ENCODE measurements at regions not wholly inside any gene's neighbourhood (a gene's known extent, or its start where the extent isn't known, plus 50 kb on each side); places are given as distances from the start of the nearest gene placed in this dataset.

- TF ChIP-seq POLR2A (IDR thresholded peaks at IDR 0.05; ENCODE audit: borderline replicate concordance, extremely low read depth, insufficient read depth, insufficient read length) (no peak), EZH2 (IDR thresholded peaks at IDR 0.05) (no peak), SP1 (IDR thresholded peaks at IDR 0.05; ENCODE audit: low read depth) (no peak), REST (IDR thresholded peaks at IDR 0.05; ENCODE audit: low read depth) (no peak)
- TF ChIP-seq, protein P1, sequence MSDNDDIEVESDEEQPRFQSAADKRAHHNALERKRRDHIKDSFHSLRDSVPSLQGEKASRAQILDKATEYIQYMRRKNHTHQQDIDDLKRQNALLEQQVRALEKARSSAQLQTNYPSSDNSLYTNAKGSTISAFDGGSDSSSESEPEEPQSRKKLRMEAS (IDR thresholded peaks at IDR 0.05): no peak
- TF ChIP-seq, protein P2, sequence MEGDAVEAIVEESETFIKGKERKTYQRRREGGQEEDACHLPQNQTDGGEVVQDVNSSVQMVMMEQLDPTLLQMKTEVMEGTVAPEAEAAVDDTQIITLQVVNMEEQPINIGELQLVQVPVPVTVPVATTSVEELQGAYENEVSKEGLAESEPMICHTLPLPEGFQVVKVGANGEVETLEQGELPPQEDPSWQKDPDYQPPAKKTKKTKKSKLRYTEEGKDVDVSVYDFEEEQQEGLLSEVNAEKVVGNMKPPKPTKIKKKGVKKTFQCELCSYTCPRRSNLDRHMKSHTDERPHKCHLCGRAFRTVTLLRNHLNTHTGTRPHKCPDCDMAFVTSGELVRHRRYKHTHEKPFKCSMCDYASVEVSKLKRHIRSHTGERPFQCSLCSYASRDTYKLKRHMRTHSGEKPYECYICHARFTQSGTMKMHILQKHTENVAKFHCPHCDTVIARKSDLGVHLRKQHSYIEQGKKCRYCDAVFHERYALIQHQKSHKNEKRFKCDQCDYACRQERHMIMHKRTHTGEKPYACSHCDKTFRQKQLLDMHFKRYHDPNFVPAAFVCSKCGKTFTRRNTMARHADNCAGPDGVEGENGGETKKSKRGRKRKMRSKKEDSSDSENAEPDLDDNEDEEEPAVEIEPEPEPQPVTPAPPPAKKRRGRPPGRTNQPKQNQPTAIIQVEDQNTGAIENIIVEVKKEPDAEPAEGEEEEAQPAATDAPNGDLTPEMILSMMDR (IDR thresholded peaks at IDR 0.05 in 2 of 3, conservative IDR thresholded peaks at IDR 0.05 in 1 of 3; ENCODE audit: borderline replicate concordance in 1 of 3, insufficient read depth in 1 of 3, low read depth in 2 of 3, low read length in 2 of 3): no peak
Measured at GRCh38 chr12:105935981-105936380, 202.8 kb downstream of the NUAK1 start.
